ENCODE measurements at regions not wholly inside any gene's neighbourhood (a gene's known extent, or its start where the extent isn't known, plus 50 kb on each side); places are given as distances from the start of the nearest gene placed in this dataset.

- TF ChIP-seq POLR2A (IDR thresholded peaks at IDR 0.05; ENCODE audit: low read length) (no peak), GATA1 (IDR thresholded peaks at IDR 0.05; ENCODE audit: low read depth, low read length) (no peak)
Measured at GRCh38 chr13:91111476-91112200, 235.8 kb upstream of the MIR17HG start.

Data from erythroblast (primary cell).